Mesenchymal stem cell (in vitro differentiated cells and primary cell): ENCODE measurements at regions not wholly inside any gene's neighbourhood (a gene's known extent, or its start where the extent isn't known, plus 50 kb on each side); places are given as distances from the start of the nearest gene placed in this dataset.

ENCODE experiments used
- DNase-seq: peaks from one replicate; pipeline ENCODE4 v3.0.0-alpha.2; 2013
- H2AFZ ChIP-seq: one replicate; pipeline ENCODE4 v1.6.1; 2013; ENCODE audit warnings: low read depth, mild to moderate bottlenecking, control low read depth, inconsistent platforms, low read length, moderate library complexity
- H2AK5ac ChIP-seq: 2 replicates; pipeline ENCODE4 v1.6.1; 2013; ENCODE audit warnings: low read length, moderate library complexity, mild to moderate bottlenecking, inconsistent platforms; ENCODE audit not compliant: severe bottlenecking
- H2BK120ac ChIP-seq: one replicate; pipeline ENCODE4 v1.6.1; 2013; ENCODE audit warnings: low read depth, mild to moderate bottlenecking, inconsistent platforms, low read length, moderate library complexity
- H2BK12ac ChIP-seq, 2 experiments: one replicate each; pipeline ENCODE4 v1.6.1; 2013; ENCODE audit warnings: inconsistent platforms in 2 of 2, low read length in 2 of 2, mild to moderate bottlenecking in 2 of 2, moderate library complexity in 2 of 2, control low read depth in 1 of 2
- H2BK15ac ChIP-seq: one replicate; pipeline ENCODE4 v1.6.1; 2013; ENCODE audit warnings: mild to moderate bottlenecking, low read depth, inconsistent platforms; ENCODE audit not compliant: poor library complexity, severe bottlenecking
- H2BK5ac ChIP-seq: 2 replicates; pipeline ENCODE4 v1.6.1; 2013; ENCODE audit warnings: low read depth, mild to moderate bottlenecking, low read length, control low read depth, inconsistent platforms; ENCODE audit not compliant: poor library complexity, severe bottlenecking
- H3K14ac ChIP-seq, 2 experiments: one replicate each; pipeline ENCODE4 v1.6.1; 2013; ENCODE audit warnings: inconsistent platforms in 2 of 2, low read length in 2 of 2, control low read depth in 1 of 2, mild to moderate bottlenecking in 1 of 2, moderate library complexity in 1 of 2
- H3K18ac ChIP-seq, 2 experiments: one replicate each; pipeline ENCODE4 v1.6.1; 2013; ENCODE audit warnings: inconsistent platforms in 2 of 2, low read length in 2 of 2, control low read depth in 1 of 2, low read depth in 1 of 2, mild to moderate bottlenecking in 1 of 2
- H3K23ac ChIP-seq, 2 experiments: one replicate each; pipeline ENCODE4 v1.6.1; 2013; ENCODE audit warnings: inconsistent platforms in 2 of 2, low read length in 2 of 2, mild to moderate bottlenecking in 2 of 2, moderate library complexity in 2 of 2, control low read depth in 1 of 2
- H3K27ac ChIP-seq: 2 replicates; pipeline ENCODE4 v1.5.1; 2013; ENCODE audit warnings: mild to moderate bottlenecking, moderate library complexity, low read length, control low read depth, inconsistent platforms; ENCODE audit not compliant: poor library complexity, severe bottlenecking
- H3K27me3 ChIP-seq, 2 experiments: 2 replicates each; pipeline versions ENCODE4 v1.6.1 to v1.7.0; 2013; ENCODE audit warnings: low read length in 2 of 2, mild to moderate bottlenecking in 2 of 2, moderate library complexity in 2 of 2, control low read depth in 1 of 2, inconsistent platforms in 1 of 2; ENCODE audit not compliant: control insufficient read depth in 1 of 2, insufficient read depth in 1 of 2
- H3K36me3 ChIP-seq, 2 experiments: 2 replicates each; pipeline versions ENCODE4 v1.6.1 to v1.7.0; 2013; ENCODE audit warnings: low read length in 2 of 2, control low read depth in 1 of 2, inconsistent platforms in 1 of 2, low read depth in 1 of 2, mild to moderate bottlenecking in 1 of 2; ENCODE audit not compliant: insufficient read depth in 2 of 2, control insufficient read depth in 1 of 2
- H3K4ac ChIP-seq, 2 experiments: one replicate each; pipeline ENCODE4 v1.6.1; 2013; ENCODE audit warnings: inconsistent platforms in 2 of 2, low read length in 2 of 2, mild to moderate bottlenecking in 2 of 2, moderate library complexity in 2 of 2, control low read depth in 1 of 2, low read depth in 1 of 2
- H3K4me1 ChIP-seq: 2 replicates; pipeline ENCODE4 v1.6.1; 2013; ENCODE audit warnings: low read depth, low read length, control low read depth; ENCODE audit not compliant: control insufficient read depth, insufficient read depth
- H3K4me2 ChIP-seq: 2 replicates; pipeline ENCODE4 v1.6.1; 2013; ENCODE audit warnings: low read length, mild to moderate bottlenecking, inconsistent platforms; ENCODE audit not compliant: poor library complexity, severe bottlenecking
- H3K4me3 ChIP-seq, 2 experiments: 2 replicates each; pipeline versions ENCODE4 v1.5.1 to v1.7.0; 2013; ENCODE audit warnings: low read length in 2 of 2, mild to moderate bottlenecking in 2 of 2, control low read depth in 1 of 2, low read depth in 1 of 2; ENCODE audit not compliant: insufficient read depth in 1 of 2
- H3K79me1 ChIP-seq: replicated peaks from 2 replicates; pipeline ENCODE4 v1.6.1; 2013; ENCODE audit warnings: mild to moderate bottlenecking, control low read depth, low read length, inconsistent platforms; ENCODE audit not compliant: poor library complexity, severe bottlenecking
- H3K9ac ChIP-seq: 2 replicates; pipeline ENCODE4 v1.7.0; 2013; ENCODE audit warnings: mild to moderate bottlenecking, low read length, moderate library complexity
- H3K9me3 ChIP-seq: 2 replicates; pipeline ENCODE4 v1.7.0; 2013; ENCODE audit warnings: mild to moderate bottlenecking, low read length; ENCODE audit not compliant: control insufficient read depth
- H4K8ac ChIP-seq: one replicate; pipeline ENCODE4 v1.6.1; 2013; ENCODE audit warnings: inconsistent platforms, mild to moderate bottlenecking, low read length, moderate library complexity
- H4K91ac ChIP-seq: one replicate; pipeline ENCODE4 v1.6.1; 2013; ENCODE audit warnings: mild to moderate bottlenecking, low read length, inconsistent platforms
- WGBS: methylation state at CpG from one replicate; pipeline ENCODE4 v1.1.7; 2013; ENCODE audit warnings: mixed read lengths; 5-methylcytosine and 5-hydroxymethylcytosine counted together

GRCh38 chr11:19426011-19426755 lies 185.4 kb upstream of the E2F8 start:
- H2BK5ac ChIP-seq = no peak overlapping the region
- no peak for DNase-seq
- no peak overlapping the region for H3K4ac ChIP-seq
- H3K79me1 ChIP-seq = no peaks in the 10 kb centered on the region
- no peak overlapping the region for H4K8ac ChIP-seq
- H3K9me3 ChIP-seq = no peaks in the 10 kb centered on the region
- H3K9ac ChIP-seq = no peak overlapping the region
- H2AFZ ChIP-seq = no peak overlapping the region
- H2AK5ac ChIP-seq = no peak overlapping the region
- no peaks in the 10 kb centered on the region for H3K4me1 ChIP-seq
- H3K4me3 ChIP-seq = no peak overlapping the region
- no peak overlapping the region for H3K4me2 ChIP-seq
- 81% methylated on average over 4 of the region's 5 CpGs for WGBS
- no peak overlapping the region for H3K14ac ChIP-seq
- H3K36me3 ChIP-seq = no peaks in the 10 kb centered on the region
- peaks cover 0 to 43% of the 10 kb centered on the region in 2 experiments for H3K27me3 ChIP-seq
- H3K23ac ChIP-seq = no peak overlapping the region
- no peak overlapping the region for H3K18ac ChIP-seq
- H3K27ac ChIP-seq = no peak overlapping the region
- no peak overlapping the region for H2BK120ac ChIP-seq
- no peak overlapping the region for H2BK12ac ChIP-seq
- no peak overlapping the region for H4K91ac ChIP-seq
- H2BK15ac ChIP-seq = no peak overlapping the region

- H3K27me3 ChIP-seq = peaks cover 0 to 36% of the 10 kb centered on the region in 2 experiments
- WGBS = 83% methylated on average over 7 of the region's 7 CpGs
- no peak overlapping the region for H3K4me3 ChIP-seq
- H2AFZ ChIP-seq = peak overlapping the region; percentile 19
- H3K36me3 ChIP-seq = no peaks in the 10 kb centered on the region
- peak overlapping the region in 1 of 2 experiments; percentile 71 for H3K18ac ChIP-seq
- H2BK15ac ChIP-seq = peak overlapping the region; percentile 48
- H3K4me2 ChIP-seq = no peak overlapping the region
- no peaks in the 10 kb centered on the region for H3K4me1 ChIP-seq
- peak overlapping the region in 1 of 2 experiments; percentile 71 for H3K4ac ChIP-seq
- H4K8ac ChIP-seq = peak overlapping the region; percentile 75
- H3K79me1 ChIP-seq = no peaks in the 10 kb centered on the region
- H2BK5ac ChIP-seq = no peak overlapping the region
- no peak overlapping the region for H2BK120ac ChIP-seq
- no peak overlapping the region for H3K14ac ChIP-seq
- no peak overlapping the region for H3K9ac ChIP-seq
- no peak overlapping the region for H3K23ac ChIP-seq
- H2AK5ac ChIP-seq = no peak overlapping the region
- H3K27ac ChIP-seq = no peak overlapping the region
- DNase-seq = no peak
- H4K91ac ChIP-seq = peak overlapping the region; percentile 52
- peak overlapping the region in 1 of 2 experiments; percentile 37 for H2BK12ac ChIP-seq
- H3K9me3 ChIP-seq = no peaks in the 10 kb centered on the region
Observed at GRCh38 chr11:19422276-19422675, 181.5 kb upstream of the E2F8 start.

- H3K36me3 ChIP-seq = no peaks in the 10 kb centered on the region
- no peak overlapping the region for H2BK15ac ChIP-seq
- H3K9ac ChIP-seq = no peak overlapping the region
- no peaks in the 10 kb centered on the region for H3K79me1 ChIP-seq
- peak overlapping the region; percentile 20 to 85 for H2BK12ac ChIP-seq
- H2BK5ac ChIP-seq = no peak overlapping the region
- peak overlapping the region in 1 of 2 experiments; percentile 12 for H3K4me3 ChIP-seq
- no peak overlapping the region for H4K8ac ChIP-seq
- peak overlapping the region in 1 of 2 experiments; percentile 73 for H3K18ac ChIP-seq
- H3K9me3 ChIP-seq = no peaks in the 10 kb centered on the region
- H2BK120ac ChIP-seq = no peak overlapping the region
- H3K4me1 ChIP-seq = no peaks in the 10 kb centered on the region
- no peak overlapping the region for H3K27ac ChIP-seq
- DNase-seq = no peak
- peak overlapping the region; percentile 34 for H4K91ac ChIP-seq
- peak overlapping the region in 1 of 2 experiments; percentile 35 for H3K14ac ChIP-seq
- H3K23ac ChIP-seq = no peak overlapping the region
- peaks cover 0 to 27% of the 10 kb centered on the region in 2 experiments for H3K27me3 ChIP-seq
- H2AK5ac ChIP-seq = no peak overlapping the region
- H3K4ac ChIP-seq = peak overlapping the region; percentile 13 to 53
- H2AFZ ChIP-seq = no peak overlapping the region
- 75% methylated on average over 4 of the region's 6 CpGs for WGBS
- H3K4me2 ChIP-seq = no peak overlapping the region
Observed at GRCh38 chr11:19420868-19421533, 180.3 kb upstream of the E2F8 start.

GRCh38 chr11:19419808-19420207 lies 179.1 kb upstream of the E2F8 start:
- Histone ChIP-seq H4K91ac (no peak overlapping the region), H2BK12ac (peak overlapping the region in 1 of 2 experiments; percentile 77), H3K79me1 (no peaks in the 10 kb centered on the region), H3K18ac (peak overlapping the region in 1 of 2 experiments; percentile 64), H3K27ac (no peak overlapping the region), H2BK120ac (no peak overlapping the region), H2BK5ac (no peak overlapping the region), H2AK5ac (no peak overlapping the region), H3K4me3 (peak overlapping the region in 1 of 2 experiments; percentile 22), H3K27me3 (peaks cover 0 to 27% of the 10 kb centered on the region in 2 experiments), H2BK15ac (no peak overlapping the region), H3K4ac (no peak overlapping the region), H3K4me2 (no peak overlapping the region), H4K8ac (no peak overlapping the region), H3K14ac (no peak overlapping the region), H3K23ac (no peak overlapping the region), H3K9me3 (no peaks in the 10 kb centered on the region), H3K9ac (no peak overlapping the region), H2AFZ (no peak overlapping the region), H3K4me1 (no peaks in the 10 kb centered on the region), H3K36me3 (no peaks in the 10 kb centered on the region)
- WGBS = 36% methylated on average over 7 of the region's 7 CpGs
- peak; percentile 89 for DNase-seq
